ENCODE measurements at regions not wholly inside any gene's neighbourhood (a gene's known extent, or its start where the extent isn't known, plus 50 kb on each side); places are given as distances from the start of the nearest gene placed in this dataset.

DNA sequence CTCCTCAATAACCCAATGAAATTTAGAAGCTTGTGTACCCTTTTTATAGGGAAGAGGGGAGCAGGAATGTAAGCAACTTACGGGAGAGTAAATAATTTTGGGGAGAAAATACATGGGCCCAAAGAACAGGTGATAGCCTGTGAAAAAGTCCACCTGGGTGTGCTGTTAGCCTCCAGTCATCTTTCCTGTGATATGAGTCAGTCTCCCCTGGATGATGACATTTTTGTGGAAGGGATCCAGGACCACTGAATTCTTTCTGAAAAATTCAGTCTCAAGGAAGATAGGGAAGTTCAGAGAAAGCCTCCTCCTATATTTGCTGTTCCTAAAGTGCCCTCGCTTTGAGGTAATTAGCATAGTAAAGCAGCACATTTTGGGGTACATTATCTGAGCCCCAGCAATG, 149.8 kb downstream of the SQOR start:
- TF ChIP-seq, protein P1, sequence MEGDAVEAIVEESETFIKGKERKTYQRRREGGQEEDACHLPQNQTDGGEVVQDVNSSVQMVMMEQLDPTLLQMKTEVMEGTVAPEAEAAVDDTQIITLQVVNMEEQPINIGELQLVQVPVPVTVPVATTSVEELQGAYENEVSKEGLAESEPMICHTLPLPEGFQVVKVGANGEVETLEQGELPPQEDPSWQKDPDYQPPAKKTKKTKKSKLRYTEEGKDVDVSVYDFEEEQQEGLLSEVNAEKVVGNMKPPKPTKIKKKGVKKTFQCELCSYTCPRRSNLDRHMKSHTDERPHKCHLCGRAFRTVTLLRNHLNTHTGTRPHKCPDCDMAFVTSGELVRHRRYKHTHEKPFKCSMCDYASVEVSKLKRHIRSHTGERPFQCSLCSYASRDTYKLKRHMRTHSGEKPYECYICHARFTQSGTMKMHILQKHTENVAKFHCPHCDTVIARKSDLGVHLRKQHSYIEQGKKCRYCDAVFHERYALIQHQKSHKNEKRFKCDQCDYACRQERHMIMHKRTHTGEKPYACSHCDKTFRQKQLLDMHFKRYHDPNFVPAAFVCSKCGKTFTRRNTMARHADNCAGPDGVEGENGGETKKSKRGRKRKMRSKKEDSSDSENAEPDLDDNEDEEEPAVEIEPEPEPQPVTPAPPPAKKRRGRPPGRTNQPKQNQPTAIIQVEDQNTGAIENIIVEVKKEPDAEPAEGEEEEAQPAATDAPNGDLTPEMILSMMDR (IDR thresholded peaks at IDR 0.05), result no peak
- TF ChIP-seq POLR2A (IDR thresholded peaks at IDR 0.05), result no peak

All from uterus (tissue), 2 donors.